ENCODE measurements at regions not wholly inside any gene's neighbourhood (a gene's known extent, or its start where the extent isn't known, plus 50 kb on each side); places are given as distances from the start of the nearest gene placed in this dataset.

- Histone ChIP-seq H3K9me3 (ENCODE audit: control insufficient read depth, insufficient read depth, low read length) (no peaks in the 10 kb centered on the region), H3K27me3 (ENCODE audit: control insufficient read depth, insufficient read depth, low read length) (no peaks in the 10 kb centered on the region), H3K4me1 (ENCODE audit: control insufficient read depth, insufficient read depth, low read length) (no peaks in the 10 kb centered on the region), H3K4me3 (ENCODE audit: low read length) (no peak overlapping the region), H3K27ac (ENCODE audit: low read length) (no peak overlapping the region), H3K36me3 (ENCODE audit: control insufficient read depth, insufficient read depth, low read length) (no peaks in the 10 kb centered on the region)
- no CpG with 5 or more reads among the region's 4 CpGs for WGBS (ENCODE audit: insufficient coverage, insufficient read length)
- DNase-seq (ENCODE audit: low read depth, low spot score), result no peak
Observed at GRCh38 chr7:49397750-49398149, 375.7 kb upstream of the VWC2 start.

- Histone ChIP-seq H3K36me3 (ENCODE audit: control insufficient read depth, insufficient read depth, low read length) (no peaks in the 10 kb centered on the region), H3K4me1 (ENCODE audit: control insufficient read depth, insufficient read depth, low read length) (no peaks in the 10 kb centered on the region), H3K9me3 (ENCODE audit: control insufficient read depth, insufficient read depth, low read length) (no peaks in the 10 kb centered on the region), H3K27me3 (ENCODE audit: control insufficient read depth, insufficient read depth, low read length) (no peaks in the 10 kb centered on the region), H3K4me3 (ENCODE audit: low read length) (no peak overlapping the region), H3K27ac (ENCODE audit: low read length) (no peak overlapping the region)
- no peak for DNase-seq (ENCODE audit: low read depth, low spot score)
- WGBS (ENCODE audit: insufficient coverage, insufficient read length), result no CpG with 5 or more reads among the region's 5 CpGs
Observed at GRCh38 chr7:49398236-49398635, 375.2 kb upstream of the VWC2 start.

GRCh38 chr7:49398746-49399145, 374.7 kb upstream of the VWC2 start:
- Histone ChIP-seq H3K4me3 (ENCODE audit: low read length) (no peak overlapping the region), H3K9me3 (ENCODE audit: control insufficient read depth, insufficient read depth, low read length) (no peaks in the 10 kb centered on the region), H3K36me3 (ENCODE audit: control insufficient read depth, insufficient read depth, low read length) (no peaks in the 10 kb centered on the region), H3K27ac (ENCODE audit: low read length) (no peak overlapping the region), H3K27me3 (ENCODE audit: control insufficient read depth, insufficient read depth, low read length) (no peaks in the 10 kb centered on the region), H3K4me1 (ENCODE audit: control insufficient read depth, insufficient read depth, low read length) (no peaks in the 10 kb centered on the region)
- no peak for DNase-seq (ENCODE audit: low read depth, low spot score)
- WGBS (ENCODE audit: insufficient coverage, insufficient read length), result no CpG with 5 or more reads among the region's 3 CpGs

- Histone ChIP-seq H3K4me3 (ENCODE audit: low read length) (no peak overlapping the region), H3K36me3 (ENCODE audit: control insufficient read depth, insufficient read depth, low read length) (no peaks in the 10 kb centered on the region), H3K9me3 (ENCODE audit: control insufficient read depth, insufficient read depth, low read length) (no peaks in the 10 kb centered on the region), H3K27ac (ENCODE audit: low read length) (no peak overlapping the region), H3K4me1 (ENCODE audit: control insufficient read depth, insufficient read depth, low read length) (no peaks in the 10 kb centered on the region), H3K27me3 (ENCODE audit: control insufficient read depth, insufficient read depth, low read length) (no peaks in the 10 kb centered on the region)
- no CpG with 5 or more reads among the region's 4 CpGs for WGBS (ENCODE audit: insufficient coverage, insufficient read length)
- no peak for DNase-seq (ENCODE audit: low read depth, low spot score)
Observed at GRCh38 chr7:49400891-49401550, 372.4 kb upstream of the VWC2 start.

GRCh38 chr7:49403844-49404243, 369.6 kb upstream of the VWC2 start:
- Histone ChIP-seq H3K27ac (ENCODE audit: low read length) (no peak overlapping the region), H3K4me1 (ENCODE audit: control insufficient read depth, insufficient read depth, low read length) (no peaks in the 10 kb centered on the region), H3K4me3 (ENCODE audit: low read length) (no peak overlapping the region), H3K27me3 (ENCODE audit: control insufficient read depth, insufficient read depth, low read length) (no peaks in the 10 kb centered on the region), H3K9me3 (ENCODE audit: control insufficient read depth, insufficient read depth, low read length) (no peaks in the 10 kb centered on the region), H3K36me3 (ENCODE audit: control insufficient read depth, insufficient read depth, low read length) (no peaks in the 10 kb centered on the region)
- no peak for DNase-seq (ENCODE audit: low read depth, low spot score)
- WGBS (ENCODE audit: insufficient coverage, insufficient read length), result no CpG with 5 or more reads among the region's 2 CpGs

GRCh38 chr7:49407205-49407604, 366.2 kb upstream of the VWC2 start:
- H3K36me3 ChIP-seq (ENCODE audit: control insufficient read depth, insufficient read depth, low read length), result no peaks in the 10 kb centered on the region
- no peaks in the 10 kb centered on the region for H3K9me3 ChIP-seq (ENCODE audit: control insufficient read depth, insufficient read depth, low read length)
- no peak overlapping the region for H3K4me3 ChIP-seq (ENCODE audit: low read length)
- WGBS (ENCODE audit: insufficient coverage, insufficient read length), result no CpG with 5 or more reads among the region's 4 CpGs
- H3K27ac ChIP-seq (ENCODE audit: low read length), result no peak overlapping the region
- DNase-seq (ENCODE audit: low read depth, low spot score), result no peak
- H3K27me3 ChIP-seq (ENCODE audit: control insufficient read depth, insufficient read depth, low read length), result no peaks in the 10 kb centered on the region
- H3K4me1 ChIP-seq (ENCODE audit: control insufficient read depth, insufficient read depth, low read length), result no peaks in the 10 kb centered on the region

- Histone ChIP-seq H3K4me3 (ENCODE audit: low read length) (no peak overlapping the region), H3K9me3 (ENCODE audit: control insufficient read depth, insufficient read depth, low read length) (no peaks in the 10 kb centered on the region), H3K27ac (ENCODE audit: low read length) (no peak overlapping the region), H3K36me3 (ENCODE audit: control insufficient read depth, insufficient read depth, low read length) (no peaks in the 10 kb centered on the region), H3K27me3 (ENCODE audit: control insufficient read depth, insufficient read depth, low read length) (no peaks in the 10 kb centered on the region), H3K4me1 (ENCODE audit: control insufficient read depth, insufficient read depth, low read length) (no peaks in the 10 kb centered on the region)
- no peak for DNase-seq (ENCODE audit: low read depth, low spot score)
- no CpG with 5 or more reads among the region's 2 CpGs for WGBS (ENCODE audit: insufficient coverage, insufficient read length)
Observed at GRCh38 chr7:49417034-49417433, 356.4 kb upstream of the VWC2 start.

- H3K27me3 ChIP-seq (ENCODE audit: control insufficient read depth, insufficient read depth, low read length), result no peaks in the 10 kb centered on the region
- DNase-seq (ENCODE audit: low read depth, low spot score), result no peak
- H3K9me3 ChIP-seq (ENCODE audit: control insufficient read depth, insufficient read depth, low read length), result no peaks in the 10 kb centered on the region
- H3K4me3 ChIP-seq (ENCODE audit: low read length), result no peak overlapping the region
- no peak overlapping the region for H3K27ac ChIP-seq (ENCODE audit: low read length)
- H3K36me3 ChIP-seq (ENCODE audit: control insufficient read depth, insufficient read depth, low read length), result no peaks in the 10 kb centered on the region
- no peaks in the 10 kb centered on the region for H3K4me1 ChIP-seq (ENCODE audit: control insufficient read depth, insufficient read depth, low read length)
- no CpG with 5 or more reads among the region's 3 CpGs for WGBS (ENCODE audit: insufficient coverage, insufficient read length)
Observed at GRCh38 chr7:49418963-49419362, 354.5 kb upstream of the VWC2 start.

GRCh38 chr7:49422564-49422963, 350.9 kb upstream of the VWC2 start:
- no peak for DNase-seq (ENCODE audit: low read depth, low spot score)
- Histone ChIP-seq H3K4me1 (ENCODE audit: control insufficient read depth, insufficient read depth, low read length) (no peaks in the 10 kb centered on the region), H3K27me3 (ENCODE audit: control insufficient read depth, insufficient read depth, low read length) (no peaks in the 10 kb centered on the region)

GRCh38 chr7:49424109-49424508, 349.3 kb upstream of the VWC2 start:
- Histone ChIP-seq H3K4me1 (ENCODE audit: control insufficient read depth, insufficient read depth, low read length) (no peaks in the 10 kb centered on the region), H3K27me3 (ENCODE audit: control insufficient read depth, insufficient read depth, low read length) (no peaks in the 10 kb centered on the region), H3K4me3 (ENCODE audit: low read length) (no peak overlapping the region), H3K27ac (ENCODE audit: low read length) (no peak overlapping the region), H3K36me3 (ENCODE audit: control insufficient read depth, insufficient read depth, low read length) (no peaks in the 10 kb centered on the region), H3K9me3 (ENCODE audit: control insufficient read depth, insufficient read depth, low read length) (no peaks in the 10 kb centered on the region)
- DNase-seq (ENCODE audit: low read depth, low spot score), result no peak

More at GRCh38 chr7:49422564-49422963, 350.9 kb upstream of the VWC2 start:
- H3K27ac ChIP-seq (ENCODE audit: low read length), result no peak overlapping the region
- no peaks in the 10 kb centered on the region for H3K9me3 ChIP-seq (ENCODE audit: control insufficient read depth, insufficient read depth, low read length)
- H3K4me3 ChIP-seq (ENCODE audit: low read length), result no peak overlapping the region
- no peaks in the 10 kb centered on the region for H3K36me3 ChIP-seq (ENCODE audit: control insufficient read depth, insufficient read depth, low read length)

GRCh38 chr7:49425277-49425818, 348.1 kb upstream of the VWC2 start:
- Histone ChIP-seq H3K27ac (ENCODE audit: low read length) (no peak overlapping the region), H3K27me3 (ENCODE audit: control insufficient read depth, insufficient read depth, low read length) (no peaks in the 10 kb centered on the region), H3K36me3 (ENCODE audit: control insufficient read depth, insufficient read depth, low read length) (no peaks in the 10 kb centered on the region), H3K4me3 (ENCODE audit: low read length) (no peak overlapping the region), H3K9me3 (ENCODE audit: control insufficient read depth, insufficient read depth, low read length) (no peaks in the 10 kb centered on the region), H3K4me1 (ENCODE audit: control insufficient read depth, insufficient read depth, low read length) (no peaks in the 10 kb centered on the region)
- no peak for DNase-seq (ENCODE audit: low read depth, low spot score)
- WGBS (ENCODE audit: insufficient coverage, insufficient read length), result no CpG with 5 or more reads among the region's 5 CpGs
